PC-3 (cell line): ENCODE measurements at regions not wholly inside any gene's neighbourhood (a gene's known extent, or its start where the extent isn't known, plus 50 kb on each side); places are given as distances from the start of the nearest gene placed in this dataset.

ENCODE experiments used
- ATAC-seq: fragments of 200-7000 bp; cut with Tn5 transposase; 2 replicates; pipeline ENCODE4 v1.9.1; 2020; ENCODE audit warnings: mild to moderate bottlenecking, moderate library complexity
- BruUV-seq: library from RNA; stranded (reverse); fragments of 400-500 nt; replicated peaks from 2 replicates; lab custom pipeline; 2021; lab: Mats Ljungman, UMichigan
- CTCF ChIA-PET: fragments of 300-600 bp; sonication (Branson Sonifier 250); formaldehyde crosslinking; loops from one replicate; lab custom pipeline; 2022; ENCODE audit warnings: antibody characterized with exemption; lab: Charles Lee
- POLR2A ChIA-PET: fragments of 300-600 bp; sonication (Branson Sonifier 250); formaldehyde crosslinking; loops from one replicate; lab custom pipeline; 2022; ENCODE audit warnings: antibody characterized with exemption; ENCODE audit not compliant: unreplicated experiment; lab: Charles Lee
- DNase-seq: peaks from one replicate; pipeline ENCODE4 v3.0.0-alpha.2; 2015
- H2AFZ ChIP-seq: fragments of 300-600 bp; sonication (generic); 2 replicates; pipeline ENCODE4 v1.6.0; 2016; ENCODE audit warnings: antibody characterized with exemption, low read length
- H3F3A ChIP-seq: fragments of 300-600 bp; sonication (generic); one replicate; pipeline ENCODE4 v1.6.0; 2017; ENCODE audit warnings: antibody characterized with exemption, low read length, control low read depth, mild to moderate bottlenecking; ENCODE audit not compliant: unreplicated experiment
- H3K27ac ChIP-seq: fragments of 300-600 bp; sonication (generic); 2 replicates; pipeline ENCODE4 v1.5.1; 2016; ENCODE audit warnings: mild to moderate bottlenecking, low read length
- H3K27me3 ChIP-seq: fragments of 300-600 bp; sonication (generic); 2 replicates; pipeline ENCODE4 v1.6.1; 2016; ENCODE audit warnings: low read length, mixed read lengths
- H3K36me3 ChIP-seq: fragments of 300-600 bp; sonication (generic); 2 replicates; pipeline ENCODE4 v1.6.1; 2016; ENCODE audit warnings: low read depth, mixed run types, low read length, mixed read lengths
- H3K4me1 ChIP-seq: fragments of 300-600 bp; sonication (generic); 2 replicates; pipeline ENCODE4 v1.5.1; 2016; ENCODE audit warnings: low read length; ENCODE audit not compliant: insufficient read depth
- H3K4me2 ChIP-seq: fragments of 300-600 bp; sonication (generic); 2 replicates; pipeline ENCODE4 v1.6.0; 2016; ENCODE audit warnings: low read length
- H3K4me3 ChIP-seq: fragments of 300-600 bp; sonication (generic); 2 replicates; pipeline ENCODE4 v1.5.1; 2016; ENCODE audit warnings: mild to moderate bottlenecking, low read length, mixed read lengths
- H3K79me2 ChIP-seq: fragments of 300-600 bp; sonication (generic); 2 replicates; pipeline ENCODE4 v1.6.1; 2017; ENCODE audit warnings: low read length, mixed read lengths
- H3K9ac ChIP-seq: fragments of 300-600 bp; sonication (generic); 2 replicates; pipeline ENCODE4 v1.6.0; 2016; ENCODE audit warnings: mild to moderate bottlenecking, low read length
- H3K9me2 ChIP-seq: fragments of 300-600 bp; sonication (generic); replicated peaks from 2 replicates; pipeline ENCODE4 v1.6.1; 2016; ENCODE audit warnings: mixed run types, low read length, mixed read lengths
- H3K9me3 ChIP-seq: fragments of 300-600 bp; sonication (generic); 2 replicates; pipeline ENCODE4 v1.6.1; 2016; ENCODE audit warnings: low read length, mixed read lengths
- H4K20me1 ChIP-seq: fragments of 300-600 bp; sonication (generic); 2 replicates; pipeline ENCODE4 v1.6.1; 2016; ENCODE audit warnings: low read length, mixed read lengths
- EZH2 ChIP-seq: fragments of 300-600 bp; sonication (generic); IDR thresholded peaks from one replicate; pipeline ENCODE4 v1.6.1; 2017; ENCODE audit warnings: antibody characterized with exemption, mild to moderate bottlenecking, low read length; ENCODE audit not compliant: unreplicated experiment
- EZH2phosphoT487 ChIP-seq: fragments of 300-600 bp; sonication (generic); IDR thresholded peaks from 2 replicates; pipeline ENCODE4 v1.6.1; 2018; ENCODE audit warnings: mild to moderate bottlenecking, antibody characterized with exemption, low read length, borderline replicate concordance
- intact Hi-C: fragments of 100-400 bp; cut with micrococcal nuclease; formaldehyde crosslinking; loops from 2 replicates; pipeline ENCODE4 v1.9.0; 2023
- TF ChIP-seq, protein P1 (sequence below): fragments of 300-600 bp; sonication (generic); conservative IDR thresholded peaks from 2 replicates; pipeline ENCODE4 v1.5.1; 2017; ENCODE audit warnings: antibody characterized with exemption, low read depth, mild to moderate bottlenecking, low read length

- Histone ChIP-seq H3K9me2 (no peaks in the 10 kb centered on the region), H3K9ac (no peak overlapping the region), H3K36me3 (no peaks in the 10 kb centered on the region), H2AFZ (no peak overlapping the region), H3K4me2 (no peak overlapping the region), H3K4me1 (no peaks in the 10 kb centered on the region), H3K27ac (no peak overlapping the region), H4K20me1 (no peaks in the 10 kb centered on the region), H3K27me3 (peaks cover 25% of the 10 kb centered on the region), H3F3A (no peaks in the 10 kb centered on the region), H3K4me3 (no peak overlapping the region), H3K79me2 (no peaks in the 10 kb centered on the region), H3K9me3 (no peaks in the 10 kb centered on the region)
- intact Hi-C loops: no loop called here
- no peak for ATAC-seq
- POLR2A ChIA-PET: no interaction called here
- DNase-seq: no peak
- BruUV-seq: no TSS peak
- TF ChIP-seq, protein P1, sequence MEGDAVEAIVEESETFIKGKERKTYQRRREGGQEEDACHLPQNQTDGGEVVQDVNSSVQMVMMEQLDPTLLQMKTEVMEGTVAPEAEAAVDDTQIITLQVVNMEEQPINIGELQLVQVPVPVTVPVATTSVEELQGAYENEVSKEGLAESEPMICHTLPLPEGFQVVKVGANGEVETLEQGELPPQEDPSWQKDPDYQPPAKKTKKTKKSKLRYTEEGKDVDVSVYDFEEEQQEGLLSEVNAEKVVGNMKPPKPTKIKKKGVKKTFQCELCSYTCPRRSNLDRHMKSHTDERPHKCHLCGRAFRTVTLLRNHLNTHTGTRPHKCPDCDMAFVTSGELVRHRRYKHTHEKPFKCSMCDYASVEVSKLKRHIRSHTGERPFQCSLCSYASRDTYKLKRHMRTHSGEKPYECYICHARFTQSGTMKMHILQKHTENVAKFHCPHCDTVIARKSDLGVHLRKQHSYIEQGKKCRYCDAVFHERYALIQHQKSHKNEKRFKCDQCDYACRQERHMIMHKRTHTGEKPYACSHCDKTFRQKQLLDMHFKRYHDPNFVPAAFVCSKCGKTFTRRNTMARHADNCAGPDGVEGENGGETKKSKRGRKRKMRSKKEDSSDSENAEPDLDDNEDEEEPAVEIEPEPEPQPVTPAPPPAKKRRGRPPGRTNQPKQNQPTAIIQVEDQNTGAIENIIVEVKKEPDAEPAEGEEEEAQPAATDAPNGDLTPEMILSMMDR: no peak
- no peak for TF ChIP-seq EZH2phosphoT487
- CTCF ChIA-PET: no interaction called here
These were observed 61.7 kb downstream of the NPS start for GRCh38 chr10:127610816-127611215.

DNA sequence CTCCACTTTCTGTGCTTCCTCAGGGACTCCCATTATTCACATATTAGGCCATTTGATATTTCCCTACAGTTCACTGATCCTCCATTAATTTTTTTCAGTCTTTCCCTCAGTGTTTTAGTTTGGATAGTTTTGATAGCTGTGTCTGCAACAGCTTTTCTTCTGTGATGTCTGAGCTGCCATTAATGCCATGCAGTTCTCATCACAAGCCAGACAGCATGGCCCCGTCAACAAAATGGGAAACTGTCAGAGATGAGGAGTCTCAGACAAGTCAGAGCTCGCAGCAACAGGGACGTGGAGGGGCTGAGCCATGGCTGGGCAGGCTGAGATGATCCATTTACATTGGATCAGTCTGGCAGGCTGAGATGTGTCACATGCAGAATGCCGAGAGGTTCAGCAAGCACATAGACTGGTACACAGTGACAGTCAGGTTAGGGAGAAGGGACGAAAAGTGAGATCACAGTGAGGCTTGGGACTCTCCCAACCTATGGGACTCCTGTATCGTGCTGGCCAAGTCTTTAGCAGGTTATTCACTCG is 65.4 kb downstream of the NPS start:
- Histone ChIP-seq H3K9me3 (no peaks in the 10 kb centered on the region), H3K4me1 (no peaks in the 10 kb centered on the region), H3F3A (no peaks in the 10 kb centered on the region), H4K20me1 (no peaks in the 10 kb centered on the region), H3K36me3 (no peaks in the 10 kb centered on the region), H3K27ac (no peak overlapping the region), H3K9me2 (no peaks in the 10 kb centered on the region), H3K4me3 (no peak overlapping the region), H3K4me2 (no peak overlapping the region), H3K27me3 (peaks cover 39% of the 10 kb centered on the region), H2AFZ (no peak overlapping the region), H3K79me2 (no peaks in the 10 kb centered on the region), H3K9ac (no peak overlapping the region)
- TF ChIP-seq EZH2 (no peak), EZH2phosphoT487 (no peak)
- ATAC-seq (no peak), DNase-seq (no peak)
- no TSS peak for BruUV-seq
- POLR2A ChIA-PET: no interaction called here
- CTCF ChIA-PET: no interaction called here
- intact Hi-C loops: no loop called here

GRCh38 chr10:127618797-127619196 is 69.7 kb downstream of the NPS start:
- H3K4me3 ChIP-seq: no peak overlapping the region
- peaks cover 24% of the 10 kb centered on the region for H3K27me3 ChIP-seq
- no peaks in the 10 kb centered on the region for H3F3A ChIP-seq
- TF ChIP-seq EZH2phosphoT487 (no peak), EZH2 (no peak)
- TF ChIP-seq, protein P1: no peak
- no peak overlapping the region for H3K9ac ChIP-seq
- intact Hi-C loops: no loop called here
- no peak overlapping the region for H2AFZ ChIP-seq
- DNase-seq (no peak), ATAC-seq (no peak)
- BruUV-seq: no TSS peak
- no peaks in the 10 kb centered on the region for H3K36me3 ChIP-seq
- no peaks in the 10 kb centered on the region for H3K9me2 ChIP-seq
- H4K20me1 ChIP-seq: no peaks in the 10 kb centered on the region
- ChIA-PET POLR2A (no interaction called here), CTCF (no interaction called here)
- no peaks in the 10 kb centered on the region for H3K9me3 ChIP-seq
- H3K79me2 ChIP-seq: no peaks in the 10 kb centered on the region
- no peaks in the 10 kb centered on the region for H3K4me1 ChIP-seq
- no peak overlapping the region for H3K27ac ChIP-seq
- H3K4me2 ChIP-seq: no peak overlapping the region
